SK-N-SH (cell line): ENCODE measurements at regions not wholly inside any gene's neighbourhood (a gene's known extent, or its start where the extent isn't known, plus 50 kb on each side); places are given as distances from the start of the nearest gene placed in this dataset.

Experiments used
- CTCF ChIA-PET: fragments of 300-600, 350-600 bp; formaldehyde crosslinking; extraction: SDS; loops from one replicate; lab custom pipeline; 2021; lab: Yijun Ruan, JAX
- POLR2A ChIA-PET: fragments of 350-600 bp; sonication (Branson Sonifier 250); formaldehyde crosslinking; extraction: SDS; loops from one replicate; lab custom pipeline; 2020; ENCODE audit warnings: antibody characterized with exemption, inconsistent platforms; lab: Yijun Ruan, JAX
- DNase-seq: peaks from one replicate; pipeline ENCODE4 v3.0.0; 2012
- H2AFZ ChIP-seq: fragments of 200-600 bp; sonication (generic); 2 replicates; pipeline ENCODE4 v1.8.1; 2016; ENCODE audit warnings: antibody characterized with exemption, mild to moderate bottlenecking, low read depth
- H3F3A ChIP-seq: fragments of 200-600 bp; sonication (generic); replicated peaks from 2 replicates; pipeline ENCODE3; 2016; ENCODE audit warnings: antibody characterized with exemption, mild to moderate bottlenecking; ENCODE audit not compliant: insufficient read depth
- H3K27ac ChIP-seq, 2 experiments: fragments of 200-500 bp in 1 of 2; fragments of 200-600 bp in 1 of 2; sonication (Bioruptor generic) in 1 of 2; sonication (generic), shearing (Covaris generic) in 1 of 2; 2 replicates each; pipeline versions ENCODE4 v1.5.1 to v1.6.1; 2014 to 2016; ENCODE audit warnings: low read depth in 2 of 2, inconsistent platforms in 1 of 2, low read length in 1 of 2, mild to moderate bottlenecking in 1 of 2, mixed read lengths in 1 of 2
- H3K27me3 ChIP-seq: fragments of 200-600 bp; sonication (generic), shearing (Covaris generic); 2 replicates; pipeline ENCODE4 v1.6.1; 2016; ENCODE audit warnings: mixed run types; ENCODE audit not compliant: insufficient read depth
- H3K36me3 ChIP-seq, 2 experiments: fragments of 200-500 bp in 1 of 2; fragments of 200-600 bp in 1 of 2; sonication (Bioruptor generic) in 1 of 2; sonication (generic) in 1 of 2; replicated peaks in 1 of 2; 2 replicates each; pipeline versions ENCODE3 to v1.5.1; 2014 to 2016; ENCODE audit warnings: low read length in 1 of 2, mild to moderate bottlenecking in 1 of 2; ENCODE audit not compliant: insufficient read depth in 2 of 2, control insufficient read depth in 1 of 2
- H3K4me1 ChIP-seq, 2 experiments: fragments of 200-500 bp in 1 of 2; fragments of 200-600 bp in 1 of 2; sonication (Bioruptor generic) in 1 of 2; sonication (generic), shearing (Covaris generic) in 1 of 2; 2 replicates each; pipeline versions ENCODE4 v1.5.1 to v1.6.1; 2014 to 2016; ENCODE audit warnings: low read depth in 1 of 2, low read length in 1 of 2, mixed run types in 1 of 2; ENCODE audit not compliant: insufficient read depth in 2 of 2, control insufficient read depth in 1 of 2
- H3K4me2 ChIP-seq: fragments of 200-600 bp; sonication (generic), shearing (Covaris generic); 2 replicates; pipeline ENCODE4 v1.6.1; 2017; ENCODE audit warnings: mixed run types
- H3K4me3 ChIP-seq, 2 experiments: fragments of 200-500 bp in 1 of 2; fragments of 200-600 bp in 1 of 2; sonication (Bioruptor generic) in 1 of 2; sonication (generic), shearing (Covaris generic) in 1 of 2; 2 replicates each; pipeline versions ENCODE4 v1.5.1 to v1.8.1; 2014 to 2016; ENCODE audit warnings: low read depth in 2 of 2, inconsistent platforms in 1 of 2, low read length in 1 of 2, mild to moderate bottlenecking in 1 of 2, mixed read lengths in 1 of 2, moderate library complexity in 1 of 2
- H3K79me2 ChIP-seq: fragments of 200-600 bp; sonication (generic); 2 replicates; pipeline ENCODE4 v1.8.1; 2017; ENCODE audit warnings: mild to moderate bottlenecking; ENCODE audit not compliant: insufficient read depth
- H3K9ac ChIP-seq: fragments of 200-600 bp; sonication (generic); 2 replicates; pipeline ENCODE4 v1.6.1; 2017; ENCODE audit warnings: mixed run types
- H3K9me2 ChIP-seq: fragments of 200-600 bp; sonication (generic); 2 replicates; pipeline ENCODE4 v1.6.1; 2017; ENCODE audit warnings: mixed run types
- H3K9me3 ChIP-seq: fragments of 200-600 bp; sonication (generic); 2 replicates; pipeline ENCODE4 v1.6.1; 2017; ENCODE audit warnings: mixed run types, mild to moderate bottlenecking, moderate library complexity
- H4K20me1 ChIP-seq: fragments of 200-600 bp; sonication (generic); 2 replicates; pipeline ENCODE4 v1.6.1; 2017; ENCODE audit warnings: mild to moderate bottlenecking, mixed run types; ENCODE audit not compliant: insufficient read depth
- CHD2 ChIP-seq: fragments of 150-350 bp; IDR thresholded peaks from 2 replicates; pipeline ENCODE4 v1.6.1; 2018; ENCODE audit warnings: low read length; ENCODE audit not compliant: partially characterized antibody
- CTCF ChIP-seq: fragments of 200-600 bp; sonication (generic); IDR thresholded peaks from 2 replicates; pipeline ENCODE4 v1.6.1; 2017; ENCODE audit warnings: antibody characterized with exemption, mild to moderate bottlenecking, moderate library complexity
- GATA2 ChIP-seq: sonication (generic); formaldehyde crosslinking; IDR thresholded peaks from 2 replicates; pipeline ENCODE4 v1.5.0; 2020; ENCODE audit warnings: mild to moderate bottlenecking, missing genetic modification reagents
- IRF3 ChIP-seq: fragments of 150-350 bp; IDR thresholded peaks from 2 replicates; pipeline ENCODE4 v1.6.1; 2016; ENCODE audit warnings: mild to moderate bottlenecking, low read depth, low read length
- JUND ChIP-seq: IDR thresholded peaks from 2 replicates; pipeline ENCODE4 v1.4.0; 2012
- MAX ChIP-seq: IDR thresholded peaks from 2 replicates; pipeline ENCODE4 v1.4.0; 2012; ENCODE audit warnings: low read depth
- NFIC ChIP-seq: IDR thresholded peaks from 2 replicates; pipeline ENCODE4 v1.4.0; 2012; ENCODE audit warnings: borderline replicate concordance
- PBX3 ChIP-seq: IDR thresholded peaks from 2 replicates; pipeline ENCODE4; 2012
- RCOR1 ChIP-seq: fragments of 150-350 bp; IDR thresholded peaks from 2 replicates; pipeline ENCODE4 v1.6.1; 2017; ENCODE audit warnings: antibody characterized with exemption, low read length
- REST ChIP-seq: IDR thresholded peaks from 2 replicates; pipeline ENCODE4 v1.6.1; 2012; ENCODE audit warnings: mild to moderate bottlenecking, low read depth, low read length, moderate library complexity
- SIN3A ChIP-seq: IDR thresholded peaks from 2 replicates; pipeline ENCODE4 v1.6.1; 2012; ENCODE audit warnings: low read depth, mild to moderate bottlenecking, low read length, moderate library complexity, borderline replicate concordance
- SMC3 ChIP-seq: IDR thresholded peaks from 2 replicates; pipeline ENCODE4 v1.6.1; 2012; ENCODE audit warnings: low read depth, low read length, improper control_type of control experiment
- TAF1 ChIP-seq: IDR thresholded peaks from 2 replicates; pipeline ENCODE4 v1.6.1; 2012; ENCODE audit warnings: low read depth, mild to moderate bottlenecking, low read length, moderate library complexity, borderline replicate concordance
- TCF12 ChIP-seq: IDR thresholded peaks from 2 replicates; pipeline ENCODE4 v1.4.0; 2012
- ZBTB33 ChIP-seq: IDR thresholded peaks from 2 replicates; pipeline ENCODE4 v1.4.0; 2012; ENCODE audit warnings: low read depth, borderline replicate concordance
- WGBS: methylation state at CpG from one replicate; pipeline ENCODE4 v1.1.6; 2017; ENCODE audit warnings: low lambda C conversion rate; 5-methylcytosine and 5-hydroxymethylcytosine counted together

- TF ChIP-seq PBX3: 0 out of 2 replicates have a peak, but pooled peaks have one; percentile 7
- TF ChIP-seq CTCF: no peak
- TF ChIP-seq CHD2: peak; percentile 76
- peak; percentile 95 for TF ChIP-seq GATA2
- no peak for TF ChIP-seq SMC3
- TF ChIP-seq IRF3: no peak
- TF ChIP-seq TCF12: peak; percentile 29; the same call in 1 of the 2 replicates
Measured at GRCh38 chr11:112778091-112778876, 182.9 kb upstream of the NCAM1 start (continued).

GRCh38 chr11:112778877-112779266 lies 182.3 kb upstream of the NCAM1 start:
- H3K9me2 ChIP-seq: no peaks in the 10 kb centered on the region
- no peak overlapping the region; the same call in 1 of the 2 replicates for H2AFZ ChIP-seq
- H3K27ac ChIP-seq: peak overlapping the region in 1 of 2 experiments; percentile 99; a peak in 3 of 4 replicates
- no peak overlapping the region for H3K9ac ChIP-seq
- peaks cover 4% of the 10 kb centered on the region for H3F3A ChIP-seq
- 90% methylated on average over 3 of the region's 3 CpGs for WGBS
- H3K79me2 ChIP-seq: no peaks in the 10 kb centered on the region
- H3K4me1 ChIP-seq: peaks cover 11 to 54% of the 10 kb centered on the region in 2 experiments
- no peak overlapping the region for H3K4me3 ChIP-seq
- H3K4me2 ChIP-seq: no peak overlapping the region
- H3K36me3 ChIP-seq: no peaks in the 10 kb centered on the region
- ChIA-PET POLR2A (interaction anchor here (2.5 kb wide), 1 partner anchor 56 kb away, joined by 11 read pairs; no protein-coding TSS in a partner anchor), CTCF (interaction anchor here (0.9 to 3.3 kb wide), 3 partner anchors 17 to 511 kb away, joined by 5 to 27 read pairs (median 6); no protein-coding TSS in a partner anchor)
- no peaks in the 10 kb centered on the region for H3K9me3 ChIP-seq
- H3K27me3 ChIP-seq: no peaks in the 10 kb centered on the region
- peak; percentile 34 for DNase-seq
- H4K20me1 ChIP-seq: no peaks in the 10 kb centered on the region
- TF ChIP-seq JUND (no peak), TAF1 (no peak), REST (no peak), ZBTB33 (no peak), PBX3 (no peak), MAX (no peak), SIN3A (no peak), NFIC (no peak), RCOR1 (no peak)
